ENCODE measurements at regions not wholly inside any gene's neighbourhood (a gene's known extent, or its start where the extent isn't known, plus 50 kb on each side); places are given as distances from the start of the nearest gene placed in this dataset.

GRCh38 chr12:88371416-88372183 lies 208.7 kb downstream of the KITLG start:
- no peak for DNase-seq

- no peak for DNase-seq
These were observed 204.7 kb downstream of the KITLG start for GRCh38 chr12:88375306-88376305.

- DNase-seq: no peak
These were observed 202.3 kb downstream of the KITLG start for GRCh38 chr12:88377973-88378372.

- DNase-seq: no peak
These were observed 198.8 kb downstream of the KITLG start for GRCh38 chr12:88381466-88381865.

- no peak for DNase-seq
These were observed 196.9 kb downstream of the KITLG start for GRCh38 chr12:88383405-88383804.

GRCh38 chr12:88388566-88389540 lies 191.4 kb downstream of the KITLG start:
- DNase-seq: no peak

GRCh38 chr12:88390811-88391210 lies 189.5 kb downstream of the KITLG start:
- DNase-seq: no peak

GRCh38 chr12:88391556-88391955 lies 188.7 kb downstream of the KITLG start:
- DNase-seq: peak; percentile 56

GRCh38 chr12:88393017-88393767 lies 187.1 kb downstream of the KITLG start:
- peak; percentile 46 for DNase-seq

GRCh38 chr12:88398031-88398430 lies 182.2 kb downstream of the KITLG start:
- no peak for DNase-seq

- DNase-seq: no peak
These were observed 180.5 kb downstream of the KITLG start for GRCh38 chr12:88399811-88400210.

GRCh38 chr12:88400302-88400701 lies 180.0 kb downstream of the KITLG start:
- DNase-seq: no peak

- peak; percentile 41 for DNase-seq
These were observed 179.1 kb downstream of the KITLG start for GRCh38 chr12:88401155-88401554.

GRCh38 chr12:88406905-88407304 lies 173.4 kb downstream of the KITLG start:
- no peak for DNase-seq

- no peak for DNase-seq
These were observed 171.4 kb downstream of the KITLG start for GRCh38 chr12:88408823-88409222.

GRCh38 chr12:88409257-88409656 lies 171.0 kb downstream of the KITLG start:
- no peak for DNase-seq

- DNase-seq: no peak
These were observed 168.6 kb downstream of the KITLG start for GRCh38 chr12:88411689-88412088.

GRCh38 chr12:88413646-88414045 lies 166.6 kb downstream of the KITLG start:
- DNase-seq: no peak

- DNase-seq: no peak
These were observed 164.1 kb downstream of the KITLG start for GRCh38 chr12:88416155-88416554.

GRCh38 chr12:88416786-88417185 lies 163.5 kb downstream of the KITLG start:
- DNase-seq: no peak

GRCh38 chr12:88417531-88417930 lies 162.7 kb downstream of the KITLG start:
- no peak for DNase-seq
